GM12891 (cell line): ENCODE measurements at regions not wholly inside any gene's neighbourhood (a gene's known extent, or its start where the extent isn't known, plus 50 kb on each side); places are given as distances from the start of the nearest gene placed in this dataset.

ENCODE experiments used
- POLR2A ChIP-seq: IDR thresholded peaks from 2 replicates; pipeline ENCODE4 v1.6.1; 2011; ENCODE audit warnings: low read depth, low read length, control low read depth
- POLR2AphosphoS5 ChIP-seq: IDR thresholded peaks from 2 replicates; pipeline ENCODE4 v1.6.1; 2011; ENCODE audit warnings: low read depth, low read length, control low read depth
- SPI1 ChIP-seq: IDR thresholded peaks from 2 replicates; pipeline ENCODE4 v1.6.1; 2011; ENCODE audit warnings: low read depth, low read length, control low read depth

DNA sequence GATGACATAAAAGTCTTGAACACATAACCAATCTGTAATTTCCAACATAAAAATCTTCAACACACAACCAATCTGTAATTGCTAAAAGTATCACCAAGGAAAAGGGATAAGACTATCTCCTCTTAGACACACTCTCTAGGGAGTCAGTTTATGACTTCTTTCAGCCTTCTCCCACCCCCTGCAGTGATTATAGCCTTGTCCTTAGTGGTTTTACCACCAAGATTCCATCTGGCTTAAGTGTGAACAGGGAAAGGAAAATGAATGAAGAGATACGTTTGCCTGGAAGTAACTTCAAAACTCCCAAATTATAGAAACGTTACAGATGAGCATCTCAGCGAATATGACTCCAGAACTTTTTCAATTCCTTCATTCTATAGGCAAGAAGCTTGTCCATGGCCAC lies 136.2 kb upstream of the RASSF8 start:
- TF ChIP-seq POLR2A (no peak), POLR2AphosphoS5 (no peak), SPI1 (no peak)
